PFSK-1 (cell line): ENCODE measurements at regions not wholly inside any gene's neighbourhood (a gene's known extent, or its start where the extent isn't known, plus 50 kb on each side); places are given as distances from the start of the nearest gene placed in this dataset.

Experiments
- POLR2AphosphoS5 ChIP-seq: IDR thresholded peaks from 2 replicates; pipeline ENCODE4 v1.6.1; 2012; ENCODE audit warnings: low read depth, mild to moderate bottlenecking, control low read depth, low read length, moderate library complexity
- TAF1 ChIP-seq: IDR thresholded peaks from 2 replicates; pipeline ENCODE4 v1.6.1; 2012; ENCODE audit warnings: low read length, control low read depth, borderline replicate concordance; ENCODE audit not compliant: insufficient read depth
- TF ChIP-seq, protein P1 (sequence below), 2 experiments: IDR thresholded peaks; 2 replicates each; pipeline versions ENCODE4 v1.6.1 to v1.8.0; 2011 to 2012; ENCODE audit warnings: low read depth in 2 of 2, low read length in 2 of 2, control low read depth in 1 of 2, inconsistent platforms in 1 of 2, mild to moderate bottlenecking in 1 of 2, moderate library complexity in 1 of 2; ENCODE audit not compliant: insufficient read depth in 1 of 2

- TF ChIP-seq POLR2AphosphoS5 (no peak), TAF1 (no peak)
- TF ChIP-seq, protein P1, sequence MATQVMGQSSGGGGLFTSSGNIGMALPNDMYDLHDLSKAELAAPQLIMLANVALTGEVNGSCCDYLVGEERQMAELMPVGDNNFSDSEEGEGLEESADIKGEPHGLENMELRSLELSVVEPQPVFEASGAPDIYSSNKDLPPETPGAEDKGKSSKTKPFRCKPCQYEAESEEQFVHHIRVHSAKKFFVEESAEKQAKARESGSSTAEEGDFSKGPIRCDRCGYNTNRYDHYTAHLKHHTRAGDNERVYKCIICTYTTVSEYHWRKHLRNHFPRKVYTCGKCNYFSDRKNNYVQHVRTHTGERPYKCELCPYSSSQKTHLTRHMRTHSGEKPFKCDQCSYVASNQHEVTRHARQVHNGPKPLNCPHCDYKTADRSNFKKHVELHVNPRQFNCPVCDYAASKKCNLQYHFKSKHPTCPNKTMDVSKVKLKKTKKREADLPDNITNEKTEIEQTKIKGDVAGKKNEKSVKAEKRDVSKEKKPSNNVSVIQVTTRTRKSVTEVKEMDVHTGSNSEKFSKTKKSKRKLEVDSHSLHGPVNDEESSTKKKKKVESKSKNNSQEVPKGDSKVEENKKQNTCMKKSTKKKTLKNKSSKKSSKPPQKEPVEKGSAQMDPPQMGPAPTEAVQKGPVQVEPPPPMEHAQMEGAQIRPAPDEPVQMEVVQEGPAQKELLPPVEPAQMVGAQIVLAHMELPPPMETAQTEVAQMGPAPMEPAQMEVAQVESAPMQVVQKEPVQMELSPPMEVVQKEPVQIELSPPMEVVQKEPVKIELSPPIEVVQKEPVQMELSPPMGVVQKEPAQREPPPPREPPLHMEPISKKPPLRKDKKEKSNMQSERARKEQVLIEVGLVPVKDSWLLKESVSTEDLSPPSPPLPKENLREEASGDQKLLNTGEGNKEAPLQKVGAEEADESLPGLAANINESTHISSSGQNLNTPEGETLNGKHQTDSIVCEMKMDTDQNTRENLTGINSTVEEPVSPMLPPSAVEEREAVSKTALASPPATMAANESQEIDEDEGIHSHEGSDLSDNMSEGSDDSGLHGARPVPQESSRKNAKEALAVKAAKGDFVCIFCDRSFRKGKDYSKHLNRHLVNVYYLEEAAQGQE (IDR thresholded peaks at IDR 0.05; ENCODE audit: insufficient read depth in 1 of 2, low read depth in 2 of 2, low read length in 2 of 2): no peak
Observed at GRCh38 chr5:110265162-110265561, 461.3 kb downstream of the TMEM232 start.
